GM12878 (cell line): ENCODE measurements at regions not wholly inside any gene's neighbourhood (a gene's known extent, or its start where the extent isn't known, plus 50 kb on each side); places are given as distances from the start of the nearest gene placed in this dataset.

Source experiments
- ATAC-seq: fragments of 200-7000 bp; cut with Tn5 transposase; 3 replicates; pipeline ENCODE4 v1.9.1; 2020; ENCODE audit warnings: mild to moderate bottlenecking, moderate library complexity
- BruUV-seq: library from RNA; stranded (reverse); fragments of 400-500 nt; replicated peaks from 2 replicates; lab custom pipeline; 2021; lab: Mats Ljungman, UMichigan
- CTCF ChIA-PET: fragments of 300-600 bp; sonication (Branson Sonifier 250); formaldehyde crosslinking; extraction: SDS; loops from one replicate; lab custom pipeline; 2021; ENCODE audit warnings: inconsistent platforms; lab: Yijun Ruan, JAX
- POLR2A ChIA-PET: fragments of 350-600 bp; formaldehyde crosslinking; extraction: SDS; loops from one replicate; lab custom pipeline; 2021; ENCODE audit warnings: inconsistent platforms; lab: Charles Lee
- RAD21 ChIA-PET: fragments of 300-600 bp; sonication (Branson Sonifier 250); formaldehyde crosslinking; loops from one replicate; lab custom pipeline; 2023; ENCODE audit warnings: antibody characterized with exemption; ENCODE audit not compliant: unreplicated experiment; lab: Charles Lee
- SMC1A ChIA-PET: fragments of 300-600 bp; sonication (Branson Sonifier 250); formaldehyde crosslinking; loops from one replicate; lab custom pipeline; 2023; ENCODE audit not compliant: unreplicated experiment, uncharacterized antibody; lab: Charles Lee
- DNase-seq: peaks from one replicate; pipeline ENCODE4 v3.0.0-alpha.2; 2011; ENCODE audit warnings: low read depth, low spot score
- FAIRE-seq: peaks from 3 replicates; lab custom pipeline; 2011; peaks lifted over from hg19 to GRCh38; lab: Jason Lieb, UNC
- H2AFZ ChIP-seq: 2 replicates; pipeline ENCODE4 v1.6.0; 2011; ENCODE audit warnings: low read depth, low read length, control low read depth; ENCODE audit not compliant: control insufficient read depth
- H3K27ac ChIP-seq: 2 replicates; pipeline ENCODE4 v1.5.1; 2011; ENCODE audit warnings: control low read depth; ENCODE audit not compliant: control insufficient read depth, insufficient read depth
- H3K27me3 ChIP-seq, 2 experiments: replicated peaks in 1 of 2; 2 replicates each; pipeline versions ENCODE4 v1.6.0 to v1.6.1; 2011; ENCODE audit warnings: low read length in 1 of 2; ENCODE audit not compliant: control insufficient read depth in 2 of 2, insufficient read depth in 2 of 2
- H3K36me3 ChIP-seq, 2 experiments: 2 replicates each; pipeline ENCODE4 v1.5.1; 2011; ENCODE audit warnings: low read length in 1 of 2; ENCODE audit not compliant: control insufficient read depth in 2 of 2, insufficient read depth in 2 of 2
- H3K4me1 ChIP-seq: 2 replicates; pipeline ENCODE4 v1.6.1; 2011; ENCODE audit warnings: mild to moderate bottlenecking, low read length, moderate library complexity, mixed read lengths; ENCODE audit not compliant: control insufficient read depth, insufficient read depth
- H3K4me2 ChIP-seq: 2 replicates; pipeline ENCODE4 v1.6.0; 2011; ENCODE audit warnings: control low read depth; ENCODE audit not compliant: control insufficient read depth, insufficient read depth
- H3K4me3 ChIP-seq: fragments of 200-600 bp; sonication (generic); 2 replicates; pipeline ENCODE4 v1.5.1; 2016
- H3K79me2 ChIP-seq: 2 replicates; pipeline ENCODE4 v1.6.0; 2011; ENCODE audit warnings: low read length; ENCODE audit not compliant: control insufficient read depth, insufficient read depth
- H3K9ac ChIP-seq: 2 replicates; pipeline ENCODE4 v1.8.0; 2011; ENCODE audit warnings: low read length, control low read depth, mixed read lengths; ENCODE audit not compliant: control insufficient read depth, insufficient read depth
- H3K9me3 ChIP-seq: replicated peaks from 3 replicates; pipeline ENCODE4 v1.5.1; 2011; ENCODE audit warnings: mild to moderate bottlenecking, low read length; ENCODE audit not compliant: control insufficient read depth, insufficient read depth
- H4K20me1 ChIP-seq: 2 replicates; pipeline ENCODE4 v1.6.0; 2011; ENCODE audit not compliant: control insufficient read depth, insufficient read depth
- BHLHE40 ChIP-seq, 2 experiments: fragments of 450-650 bp in 1 of 2; IDR thresholded peaks; 2 replicates each; pipeline ENCODE4 v1.6.1; 2011 to 2017; ENCODE audit warnings: low read depth in 2 of 2, borderline replicate concordance in 1 of 2, improper control_type of control experiment in 1 of 2, low read length in 1 of 2, mild to moderate bottlenecking in 1 of 2
- EZH2 ChIP-seq: IDR thresholded peaks from 2 replicates; pipeline ENCODE4 v1.6.1; 2012; ENCODE audit warnings: low read depth, mild to moderate bottlenecking, control low read depth, inconsistent platforms, low read length, borderline replicate concordance; ENCODE audit not compliant: control insufficient read depth
- GATAD2B ChIP-seq: fragments of 450-650 bp; conservative IDR thresholded peaks from 2 replicates; pipeline ENCODE4 v1.6.1; 2017; ENCODE audit warnings: low read depth, mild to moderate bottlenecking, moderate library complexity
- HDAC2 ChIP-seq: fragments of 200-600 bp; sonication (generic); IDR thresholded peaks from 2 replicates; pipeline ENCODE4 v1.6.1; 2017
- IKZF2 ChIP-seq, 2 experiments: fragments of 450-650 bp; IDR thresholded peaks; 2 replicates each; pipeline ENCODE4 v1.6.1; 2017; ENCODE audit warnings: mild to moderate bottlenecking in 2 of 2, moderate library complexity in 2 of 2
- NR2C2 ChIP-seq: IDR thresholded peaks from 2 replicates; pipeline ENCODE4 v1.6.1; 2011; ENCODE audit warnings: borderline replicate concordance, low read depth; ENCODE audit not compliant: control insufficient read depth, insufficient read length
- SREBF2 ChIP-seq: IDR thresholded peaks from 2 replicates; pipeline ENCODE4 v1.6.1; 2012; ENCODE audit warnings: mild to moderate bottlenecking, low read length
- STAT3 ChIP-seq: IDR thresholded peaks from 2 replicates; pipeline ENCODE4 v1.6.1; 2011; ENCODE audit warnings: low read depth, low read length, improper control_type of control experiment
- TARDBP ChIP-seq: IDR thresholded peaks from 2 replicates; pipeline ENCODE4 v1.6.1; 2016; ENCODE audit warnings: borderline replicate concordance
- WGBS: methylation state at CpG from one replicate; pipeline ENCODE4 v1.1.6; 2016; ENCODE audit warnings: low lambda C conversion rate; ENCODE audit not compliant: insufficient replicate concordance, insufficient coverage; ENCODE audit errors: missing lambda C conversion rate; 5-methylcytosine and 5-hydroxymethylcytosine counted together
- in situ Hi-C: fragments of 300-500 bp; cut with MboI; formaldehyde crosslinking; loops from 9 replicates; pipeline ENCODE4 v1.14.3; 2018; ENCODE audit warnings: mixed read lengths
- intact Hi-C: fragments of 100-400 bp; cut with micrococcal nuclease; formaldehyde crosslinking; loops from one replicate; pipeline ENCODE4 v1.14.2; 2022; ENCODE audit not compliant: unreplicated experiment
- TF ChIP-seq, protein P1 (sequence below): fragments of 150-350 bp; IDR thresholded peaks from 2 replicates; pipeline ENCODE4 v1.6.1; 2014; ENCODE audit warnings: mild to moderate bottlenecking, low read depth, low read length

DNA sequence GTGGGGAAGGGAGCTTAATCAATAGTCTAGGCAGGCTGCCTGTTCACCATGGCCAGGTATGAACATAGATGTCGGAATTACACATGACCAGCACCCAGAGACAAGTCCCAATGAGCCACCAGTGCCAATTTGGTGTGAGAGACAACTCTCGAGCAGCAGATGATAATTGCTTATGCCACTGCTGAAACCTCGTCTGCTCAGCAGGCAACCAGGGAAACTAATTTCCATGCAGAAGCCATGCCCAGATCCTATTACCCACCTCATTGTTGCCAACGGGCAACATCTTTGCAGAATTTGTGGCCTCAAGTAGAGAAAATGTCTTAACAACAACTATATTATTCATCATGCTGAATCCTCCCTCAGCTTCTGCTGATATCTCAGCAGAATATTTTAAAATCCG, 84.9 kb downstream of the CGGBP1 start (continued):
- no peak for TF ChIP-seq NR2C2
- no peak for TF ChIP-seq TARDBP
- no peak for TF ChIP-seq IKZF2 (IDR thresholded peaks at IDR 0.05)
- TF ChIP-seq, protein P1, sequence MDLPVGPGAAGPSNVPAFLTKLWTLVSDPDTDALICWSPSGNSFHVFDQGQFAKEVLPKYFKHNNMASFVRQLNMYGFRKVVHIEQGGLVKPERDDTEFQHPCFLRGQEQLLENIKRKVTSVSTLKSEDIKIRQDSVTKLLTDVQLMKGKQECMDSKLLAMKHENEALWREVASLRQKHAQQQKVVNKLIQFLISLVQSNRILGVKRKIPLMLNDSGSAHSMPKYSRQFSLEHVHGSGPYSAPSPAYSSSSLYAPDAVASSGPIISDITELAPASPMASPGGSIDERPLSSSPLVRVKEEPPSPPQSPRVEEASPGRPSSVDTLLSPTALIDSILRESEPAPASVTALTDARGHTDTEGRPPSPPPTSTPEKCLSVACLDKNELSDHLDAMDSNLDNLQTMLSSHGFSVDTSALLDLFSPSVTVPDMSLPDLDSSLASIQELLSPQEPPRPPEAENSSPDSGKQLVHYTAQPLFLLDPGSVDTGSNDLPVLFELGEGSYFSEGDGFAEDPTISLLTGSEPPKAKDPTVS: no peak
- TF ChIP-seq HDAC2: no peak
- no peak for TF ChIP-seq EZH2
- no peak for TF ChIP-seq SREBF2

DNA sequence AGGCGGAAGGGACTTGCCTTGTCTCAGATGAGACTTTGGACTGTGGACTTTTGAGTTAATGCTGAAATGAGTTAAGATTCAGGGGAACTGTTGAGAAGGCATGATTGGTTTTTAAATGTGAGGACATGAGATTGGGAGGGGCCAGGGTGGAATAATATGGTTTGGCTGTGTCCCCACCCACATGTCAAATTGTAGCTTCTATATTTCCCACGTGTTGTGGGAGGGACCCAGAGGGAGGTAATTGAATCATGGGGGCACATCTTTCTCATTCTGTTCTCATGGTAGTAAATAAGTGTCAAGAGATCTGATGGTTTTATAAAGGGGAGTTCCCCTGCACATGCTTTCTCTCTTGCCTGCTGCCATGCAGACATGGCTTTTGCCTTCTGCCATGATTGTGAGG, 89.2 kb downstream of the CGGBP1 start:
- no peaks in the 10 kb centered on the region for H3K36me3 ChIP-seq
- in situ Hi-C loops: no loop called here
- intact Hi-C loops: no loop called here
- RAD21 ChIA-PET: no interaction called here
- 26% methylated on average over 2 of the region's 2 CpGs for WGBS
- no TSS peak for BruUV-seq
- no peak for DNase-seq
- no peaks in the 10 kb centered on the region for H4K20me1 ChIP-seq
- no peak overlapping the region for H3K9ac ChIP-seq
- H2AFZ ChIP-seq: no peak overlapping the region
- no peak overlapping the region for H3K4me2 ChIP-seq
- H3K79me2 ChIP-seq: no peaks in the 10 kb centered on the region
- SMC1A ChIA-PET: no interaction called here
- H3K4me3 ChIP-seq: no peak overlapping the region
- FAIRE-seq: no peak
- H3K9me3 ChIP-seq: no peaks in the 10 kb centered on the region
- no peak overlapping the region for H3K27ac ChIP-seq
- peak in 1 of 2 experiments; percentile 24; a peak in 1 of 4 replicates for TF ChIP-seq BHLHE40 (IDR thresholded peaks at IDR 0.05; ENCODE audit: borderline replicate concordance in 1 of 2, low read depth in 2 of 2, low read length in 1 of 2)
- TF ChIP-seq STAT3: no peak
- TF ChIP-seq GATAD2B: no peak
- H3K4me1 ChIP-seq: no peaks in the 10 kb centered on the region
- no peak for ATAC-seq
- CTCF ChIA-PET: no interaction called here
- H3K27me3 ChIP-seq: no peaks in the 10 kb centered on the region; a peak in 1 of 4 replicates
- POLR2A ChIA-PET: no interaction called here
